CD4-positive, alpha-beta T cell treated with Interleukin-17A for 4 hours (primary cell): ENCODE measurements at regions not wholly inside any gene's neighbourhood (a gene's known extent, or its start where the extent isn't known, plus 50 kb on each side); places are given as distances from the start of the nearest gene placed in this dataset.

Experiments
- DNase-seq: peaks from one replicate; pipeline ENCODE4 v3.0.0-alpha.2; 2020; ENCODE audit warnings: mixed read lengths

GRCh38 chr1:175822580-175822979, 79.2 kb upstream of the TNR start:
- DNase-seq: no peak

GRCh38 chr1:175820456-175821025, 77.1 kb upstream of the TNR start:
- no peak for DNase-seq

- no peak for DNase-seq
These were observed 75.5 kb upstream of the TNR start for GRCh38 chr1:175818929-175819328.

- DNase-seq: no peak
These were observed 74.0 kb upstream of the TNR start for GRCh38 chr1:175817445-175817844.

GRCh38 chr1:175814885-175815284, 71.5 kb upstream of the TNR start:
- DNase-seq: no peak

GRCh38 chr1:175812936-175813335, 69.5 kb upstream of the TNR start:
- no peak for DNase-seq

- no peak for DNase-seq
These were observed 66.9 kb upstream of the TNR start for GRCh38 chr1:175810305-175810704.

GRCh38 chr1:175808999-175809398, 65.6 kb upstream of the TNR start:
- no peak for DNase-seq

GRCh38 chr1:175808573-175808972, 65.2 kb upstream of the TNR start:
- no peak for DNase-seq

GRCh38 chr1:175804561-175804960, 61.2 kb upstream of the TNR start:
- no peak for DNase-seq

- no peak for DNase-seq
These were observed 60.0 kb upstream of the TNR start for GRCh38 chr1:175803413-175803812.

- no peak for DNase-seq
These were observed 59.2 kb upstream of the TNR start for GRCh38 chr1:175802407-175803123.

GRCh38 chr1:175801979-175802378, 58.6 kb upstream of the TNR start:
- no peak for DNase-seq

- DNase-seq: no peak
These were observed 54.2 kb upstream of the TNR start for GRCh38 chr1:175797576-175797975.

- no peak for DNase-seq
These were observed 51.2 kb upstream of the TNR start for GRCh38 chr1:175794586-175794985.

GRCh38 chr1:175793617-175794016, 50.2 kb upstream of the TNR start:
- no peak for DNase-seq
